Vagina (tissue), 2 donors: ENCODE measurements at regions not wholly inside any gene's neighbourhood (a gene's known extent, or its start where the extent isn't known, plus 50 kb on each side); places are given as distances from the start of the nearest gene placed in this dataset.

Source experiments
- DNase-seq, 2 donors: peaks; one replicate each; pipeline ENCODE4 v3.0.0-alpha.2; 2017; ENCODE audit errors: extremely low spot score in 2 of 2
- H3K27ac ChIP-seq: fragments of 200-600 bp; sonication (generic); one replicate; pipeline ENCODE4 v1.5.1; 2019
- H3K27me3 ChIP-seq: fragments of 200-600 bp; sonication (generic); one replicate; pipeline ENCODE4 v1.5.1; 2019
- H3K36me3 ChIP-seq, 2 donors: fragments of 200-600 bp; sonication (generic); one replicate each; pipeline ENCODE4 v1.5.1; 2017 to 2019
- H3K4me1 ChIP-seq: fragments of 200-600 bp; sonication (generic); one replicate; pipeline ENCODE4 v1.5.1; 2019
- H3K4me3 ChIP-seq, 2 donors: fragments of 200-600 bp; sonication (generic); 1 replicate in 1 of 2; 2 replicates in 1 of 2; pipeline ENCODE4 v1.5.1; 2016 to 2019
- H3K9me3 ChIP-seq: fragments of 200-600 bp; sonication (generic); one replicate; pipeline ENCODE4 v1.5.1; 2019
- POLR2A ChIP-seq, 2 donors: fragments of 450-650 bp; IDR thresholded peaks; one replicate each; pipeline ENCODE4 v1.6.1; 2017; ENCODE audit warnings: antibody characterized with exemption in 2 of 2, mild to moderate bottlenecking in 2 of 2, moderate library complexity in 2 of 2
- POLR2AphosphoS5 ChIP-seq, 2 donors: sonication (generic); formaldehyde crosslinking; IDR thresholded peaks; one replicate each; pipeline ENCODE4 v1.9.0; 2017; ENCODE audit warnings: antibody characterized with exemption in 2 of 2, mild to moderate bottlenecking in 2 of 2, low read depth in 1 of 2; ENCODE audit not compliant: insufficient read depth in 1 of 2
- intact Hi-C: fragments of 100-400 bp; cut with DNase I; formaldehyde crosslinking; loops from one replicate; pipeline ENCODE4 v1.15.1; 2023
- TF ChIP-seq, protein P1 (sequence below), 3 experiments: fragments of 450-650 bp in 2 of 3; fragments of 200-600 bp in 1 of 3; sonication (generic) in 1 of 3; IDR thresholded peaks; one replicate each; pipeline ENCODE4 v1.5.1; 2017 to 2019; ENCODE audit warnings: antibody characterized with exemption in 3 of 3, mild to moderate bottlenecking in 2 of 3, moderate library complexity in 2 of 3

GRCh38 chr2:117551858-117552257, 262.6 kb upstream of the DDX18 start:
- DNase-seq, result no peak
- Histone ChIP-seq H3K4me1 (no peaks in the 10 kb centered on the region), H3K27me3 (no peaks in the 10 kb centered on the region), H3K36me3 (no peaks in the 10 kb centered on the region), H3K4me3 (no peak overlapping the region), H3K27ac (no peak overlapping the region), H3K9me3 (no peaks in the 10 kb centered on the region)
- TF ChIP-seq POLR2A (IDR thresholded peaks at IDR 0.05) (no peak), POLR2AphosphoS5 (IDR thresholded peaks at IDR 0.05; ENCODE audit: insufficient read depth in 1 of 2, low read depth in 1 of 2) (no peak)
- TF ChIP-seq, protein P1, sequence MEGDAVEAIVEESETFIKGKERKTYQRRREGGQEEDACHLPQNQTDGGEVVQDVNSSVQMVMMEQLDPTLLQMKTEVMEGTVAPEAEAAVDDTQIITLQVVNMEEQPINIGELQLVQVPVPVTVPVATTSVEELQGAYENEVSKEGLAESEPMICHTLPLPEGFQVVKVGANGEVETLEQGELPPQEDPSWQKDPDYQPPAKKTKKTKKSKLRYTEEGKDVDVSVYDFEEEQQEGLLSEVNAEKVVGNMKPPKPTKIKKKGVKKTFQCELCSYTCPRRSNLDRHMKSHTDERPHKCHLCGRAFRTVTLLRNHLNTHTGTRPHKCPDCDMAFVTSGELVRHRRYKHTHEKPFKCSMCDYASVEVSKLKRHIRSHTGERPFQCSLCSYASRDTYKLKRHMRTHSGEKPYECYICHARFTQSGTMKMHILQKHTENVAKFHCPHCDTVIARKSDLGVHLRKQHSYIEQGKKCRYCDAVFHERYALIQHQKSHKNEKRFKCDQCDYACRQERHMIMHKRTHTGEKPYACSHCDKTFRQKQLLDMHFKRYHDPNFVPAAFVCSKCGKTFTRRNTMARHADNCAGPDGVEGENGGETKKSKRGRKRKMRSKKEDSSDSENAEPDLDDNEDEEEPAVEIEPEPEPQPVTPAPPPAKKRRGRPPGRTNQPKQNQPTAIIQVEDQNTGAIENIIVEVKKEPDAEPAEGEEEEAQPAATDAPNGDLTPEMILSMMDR (IDR thresholded peaks at IDR 0.05), result no peak
- intact Hi-C loops, result no loop called here

- Histone ChIP-seq H3K36me3 (no peaks in the 10 kb centered on the region), H3K27me3 (no peaks in the 10 kb centered on the region), H3K4me1 (no peaks in the 10 kb centered on the region), H3K4me3 (no peak overlapping the region), H3K9me3 (no peaks in the 10 kb centered on the region), H3K27ac (no peak overlapping the region)
- no peak for DNase-seq
- TF ChIP-seq POLR2AphosphoS5 (IDR thresholded peaks at IDR 0.05; ENCODE audit: insufficient read depth in 1 of 2, low read depth in 1 of 2) (no peak), POLR2A (IDR thresholded peaks at IDR 0.05) (no peak)
- TF ChIP-seq, protein P1 (IDR thresholded peaks at IDR 0.05), result no peak
- intact Hi-C loops, result no loop called here
These were observed 261.0 kb upstream of the DDX18 start for GRCh38 chr2:117553448-117553847.

DNA sequence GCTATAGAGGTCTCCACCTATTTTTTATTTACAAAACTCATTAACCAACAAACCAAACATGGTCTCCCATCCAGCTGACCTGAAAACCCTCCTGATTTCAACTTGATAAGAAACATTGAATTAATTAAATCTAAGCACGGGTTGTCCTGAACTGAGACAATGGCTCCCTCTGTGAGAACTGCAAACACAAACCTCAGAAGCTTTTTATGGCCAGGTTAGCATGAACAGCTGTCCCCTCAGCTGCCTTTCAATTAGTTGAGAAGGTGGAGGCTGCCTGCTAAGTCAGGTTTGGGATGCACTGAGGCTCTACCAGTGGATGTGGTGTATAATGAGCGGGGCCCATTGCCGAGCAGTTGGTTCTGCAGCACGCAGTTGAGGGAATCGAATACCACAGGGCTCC, 258.5 kb upstream of the DDX18 start:
- H3K36me3 ChIP-seq, result no peaks in the 10 kb centered on the region
- TF ChIP-seq, protein P1 (IDR thresholded peaks at IDR 0.05), result no peak
- no peak for TF ChIP-seq POLR2A (IDR thresholded peaks at IDR 0.05)
- TF ChIP-seq POLR2AphosphoS5 (IDR thresholded peaks at IDR 0.05; ENCODE audit: insufficient read depth in 1 of 2, low read depth in 1 of 2), result no peak
- H3K9me3 ChIP-seq, result no peaks in the 10 kb centered on the region
- intact Hi-C loops, result no loop called here
- DNase-seq, result no peak
- no peaks in the 10 kb centered on the region for H3K4me1 ChIP-seq
- H3K4me3 ChIP-seq, result no peak overlapping the region
- no peak overlapping the region for H3K27ac ChIP-seq
- H3K27me3 ChIP-seq, result no peaks in the 10 kb centered on the region

DNA sequence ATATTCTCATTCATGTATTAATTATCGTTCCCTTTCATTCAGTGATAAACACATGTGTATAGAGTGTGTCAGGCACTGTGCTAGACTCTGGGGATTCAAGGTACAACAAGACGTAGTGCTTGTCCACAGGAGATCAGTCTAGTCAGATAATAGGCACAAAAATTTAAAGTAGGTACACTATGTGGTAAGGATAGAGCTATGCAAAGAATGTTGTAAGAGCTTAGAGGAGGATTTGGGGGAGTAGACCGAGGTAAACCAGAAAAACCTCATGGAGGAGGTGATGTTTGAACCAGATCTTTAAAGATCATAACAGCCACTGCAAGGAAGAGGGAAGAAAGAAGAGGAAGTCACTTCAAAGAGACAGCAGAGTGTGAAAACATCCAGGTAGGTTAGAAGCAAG, 256.9 kb upstream of the DDX18 start:
- no peaks in the 10 kb centered on the region for H3K4me1 ChIP-seq
- no peak overlapping the region for H3K27ac ChIP-seq
- H3K9me3 ChIP-seq, result no peaks in the 10 kb centered on the region
- H3K27me3 ChIP-seq, result no peaks in the 10 kb centered on the region
- H3K4me3 ChIP-seq, result no peak overlapping the region
- DNase-seq, result no peak
- intact Hi-C loops, result no loop called here
- TF ChIP-seq POLR2A (IDR thresholded peaks at IDR 0.05) (no peak), POLR2AphosphoS5 (IDR thresholded peaks at IDR 0.05; ENCODE audit: insufficient read depth in 1 of 2, low read depth in 1 of 2) (no peak)
- TF ChIP-seq, protein P1 (IDR thresholded peaks at IDR 0.05), result no peak
- no peaks in the 10 kb centered on the region for H3K36me3 ChIP-seq

GRCh38 chr2:117562654-117563053, 251.8 kb upstream of the DDX18 start:
- no peak overlapping the region for H3K4me3 ChIP-seq
- TF ChIP-seq POLR2AphosphoS5 (IDR thresholded peaks at IDR 0.05; ENCODE audit: insufficient read depth in 1 of 2, low read depth in 1 of 2) (no peak), POLR2A (IDR thresholded peaks at IDR 0.05) (no peak)
- TF ChIP-seq, protein P1 (IDR thresholded peaks at IDR 0.05), result no peak
- H3K27me3 ChIP-seq, result no peaks in the 10 kb centered on the region
- no peak overlapping the region for H3K27ac ChIP-seq
- H3K36me3 ChIP-seq, result no peaks in the 10 kb centered on the region
- no peaks in the 10 kb centered on the region for H3K4me1 ChIP-seq
- H3K9me3 ChIP-seq, result no peaks in the 10 kb centered on the region
- intact Hi-C loops, result no loop called here
- no peak for DNase-seq
